Keratinocyte (primary cell): ENCODE measurements at regions not wholly inside any gene's neighbourhood (a gene's known extent, or its start where the extent isn't known, plus 50 kb on each side); places are given as distances from the start of the nearest gene placed in this dataset.
"Not testable (repeated sequence)": the region's sequence is repeated elsewhere in the genome, so short reads cannot be mapped to it uniquely, and the experiment has no call there.

ENCODE experiments used
- DNase-seq: peaks from one replicate; pipeline ENCODE4 v3.0.0-alpha.2; 2011; ENCODE audit warnings: low read depth, missing footprints, low spot score
- FAIRE-seq: peaks from 2 replicates; lab custom pipeline; 2011; peaks lifted over from hg19 to GRCh38; lab: Jason Lieb, UNC
- H2AFZ ChIP-seq: 2 replicates; pipeline ENCODE4 v1.6.0; 2012; ENCODE audit warnings: low read length, control low read depth, inconsistent platforms; ENCODE audit not compliant: control insufficient read depth
- H3K27ac ChIP-seq: 2 replicates; pipeline ENCODE4 v1.5.1; 2011; ENCODE audit warnings: low read length; ENCODE audit not compliant: control insufficient read depth, insufficient read depth
- H3K27me3 ChIP-seq: 3 replicates; pipeline ENCODE4 v1.6.0; 2011; ENCODE audit warnings: low read length; ENCODE audit not compliant: control insufficient read depth, insufficient read depth; ENCODE audit errors: extremely low read depth
- H3K36me3 ChIP-seq, 2 experiments: 2 replicates in 1 of 2; 3 replicates in 1 of 2; pipeline ENCODE4 v1.5.1; 2011; ENCODE audit warnings: low read length in 2 of 2, mild to moderate bottlenecking in 1 of 2; ENCODE audit not compliant: control insufficient read depth in 2 of 2, insufficient read depth in 2 of 2; ENCODE audit errors: extremely low read depth in 1 of 2
- H3K4me1 ChIP-seq: 3 replicates; pipeline ENCODE4 v1.5.1; 2011; ENCODE audit warnings: low read length; ENCODE audit not compliant: control insufficient read depth, insufficient read depth; ENCODE audit errors: extremely low read depth
- H3K4me2 ChIP-seq: 3 replicates; pipeline ENCODE4 v1.6.0; 2011; ENCODE audit warnings: low read depth, low read length; ENCODE audit not compliant: control insufficient read depth, insufficient read depth; ENCODE audit errors: extremely low read depth
- H3K4me3 ChIP-seq, 3 experiments: fragments of 200-600 bp in 1 of 3; sonication (generic) in 1 of 3; 2 replicates in 2 of 3; 3 replicates in 1 of 3; pipeline ENCODE4 v1.5.1; 2011 to 2016; ENCODE audit warnings: low read length in 3 of 3, mild to moderate bottlenecking in 3 of 3, control low read depth in 2 of 3, inconsistent platforms in 1 of 3, low read depth in 1 of 3, mixed read lengths in 1 of 3, mixed run types in 1 of 3, moderate library complexity in 1 of 3; ENCODE audit not compliant: control insufficient read depth in 2 of 3, insufficient read depth in 2 of 3; ENCODE audit errors: extremely low read depth in 1 of 3
- H3K79me2 ChIP-seq: 2 replicates; pipeline ENCODE4 v1.6.0; 2012; ENCODE audit warnings: low read length; ENCODE audit not compliant: control insufficient read depth, insufficient read depth
- H3K9ac ChIP-seq: 3 replicates; pipeline ENCODE4 v1.6.0; 2011; ENCODE audit warnings: low read length; ENCODE audit not compliant: control insufficient read depth, insufficient read depth; ENCODE audit errors: extremely low read depth
- H3K9me1 ChIP-seq: 3 replicates; pipeline ENCODE4 v1.6.0; 2011; ENCODE audit warnings: low read length; ENCODE audit not compliant: control insufficient read depth, insufficient read depth; ENCODE audit errors: extremely low read depth
- H3K9me3 ChIP-seq: 2 replicates; pipeline ENCODE4 v1.5.1; 2012; ENCODE audit warnings: low read depth, low read length; ENCODE audit not compliant: control insufficient read depth
- H4K20me1 ChIP-seq: 3 replicates; pipeline ENCODE4 v1.6.0; 2011; ENCODE audit warnings: low read length; ENCODE audit not compliant: control insufficient read depth, insufficient read depth; ENCODE audit errors: extremely low read depth
- dilution Hi-C: fragments of 300-500 bp; cut with MboI; formaldehyde crosslinking; loops from one replicate; pipeline ENCODE4 v1.7.0; 2020; ENCODE audit warnings: low sequenced_read_pairs; ENCODE audit not compliant: extremely low pct_ligation_motif_present
- TF ChIP-seq, protein P1 (sequence below), 3 experiments: IDR thresholded peaks in 1 of 3; conservative IDR thresholded peaks in 1 of 3; optimal IDR thresholded peaks in 1 of 3; 2 replicates in 2 of 3; 3 replicates in 1 of 3; pipeline versions ENCODE3 to v1.5.1; 2011; ENCODE audit warnings: low read length in 3 of 3, mild to moderate bottlenecking in 3 of 3, moderate library complexity in 2 of 3, control low read depth in 1 of 3, inconsistent platforms in 1 of 3; ENCODE audit not compliant: insufficient read depth in 2 of 3; ENCODE audit errors: extremely low read depth in 1 of 3

DNA sequence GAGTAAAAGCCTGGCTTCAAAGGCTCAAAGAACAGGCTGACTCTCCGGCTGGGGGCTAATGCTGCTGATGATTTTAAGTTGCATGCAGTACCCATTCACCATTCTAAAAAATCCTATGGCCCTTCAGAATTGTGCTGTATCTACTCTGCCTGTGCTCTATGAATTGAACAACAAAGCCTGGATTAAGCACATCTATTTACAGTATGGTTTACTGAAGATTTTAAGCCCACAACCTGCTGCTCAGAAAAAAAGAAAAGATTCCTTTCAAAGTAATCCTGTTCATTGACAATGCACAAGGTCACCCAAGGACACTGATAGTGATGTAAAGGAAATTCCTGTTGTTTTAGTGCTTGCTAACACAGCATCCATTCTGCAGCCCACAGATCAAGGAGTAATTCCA is 84.9 kb upstream of the SFRP2 start:
- no peak overlapping the region for H3K4me2 ChIP-seq
- H4K20me1 ChIP-seq, result no peaks in the 10 kb centered on the region
- FAIRE-seq (no peak), DNase-seq (no peak)
- H2AFZ ChIP-seq, result no peak overlapping the region
- H3K4me3 ChIP-seq, result no peak overlapping the region
- no peaks in the 10 kb centered on the region for H3K9me3 ChIP-seq
- no peaks in the 10 kb centered on the region for H3K4me1 ChIP-seq
- no peaks in the 10 kb centered on the region for H3K27me3 ChIP-seq
- H3K9me1 ChIP-seq, result no peaks in the 10 kb centered on the region
- H3K9ac ChIP-seq, result no peak overlapping the region
- H3K36me3 ChIP-seq, result no peaks in the 10 kb centered on the region
- TF ChIP-seq, protein P1, sequence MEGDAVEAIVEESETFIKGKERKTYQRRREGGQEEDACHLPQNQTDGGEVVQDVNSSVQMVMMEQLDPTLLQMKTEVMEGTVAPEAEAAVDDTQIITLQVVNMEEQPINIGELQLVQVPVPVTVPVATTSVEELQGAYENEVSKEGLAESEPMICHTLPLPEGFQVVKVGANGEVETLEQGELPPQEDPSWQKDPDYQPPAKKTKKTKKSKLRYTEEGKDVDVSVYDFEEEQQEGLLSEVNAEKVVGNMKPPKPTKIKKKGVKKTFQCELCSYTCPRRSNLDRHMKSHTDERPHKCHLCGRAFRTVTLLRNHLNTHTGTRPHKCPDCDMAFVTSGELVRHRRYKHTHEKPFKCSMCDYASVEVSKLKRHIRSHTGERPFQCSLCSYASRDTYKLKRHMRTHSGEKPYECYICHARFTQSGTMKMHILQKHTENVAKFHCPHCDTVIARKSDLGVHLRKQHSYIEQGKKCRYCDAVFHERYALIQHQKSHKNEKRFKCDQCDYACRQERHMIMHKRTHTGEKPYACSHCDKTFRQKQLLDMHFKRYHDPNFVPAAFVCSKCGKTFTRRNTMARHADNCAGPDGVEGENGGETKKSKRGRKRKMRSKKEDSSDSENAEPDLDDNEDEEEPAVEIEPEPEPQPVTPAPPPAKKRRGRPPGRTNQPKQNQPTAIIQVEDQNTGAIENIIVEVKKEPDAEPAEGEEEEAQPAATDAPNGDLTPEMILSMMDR (optimal IDR thresholded peaks at IDR 0.05 in 1 of 3, IDR thresholded peaks at IDR 0.05 in 1 of 3, conservative IDR thresholded peaks at IDR 0.05 in 1 of 3; ENCODE audit: extremely low read depth in 1 of 3, insufficient read depth in 2 of 3, low read length in 3 of 3), result no peak
- dilution Hi-C loops, result no loop called here
- H3K79me2 ChIP-seq, result no peaks in the 10 kb centered on the region
- H3K27ac ChIP-seq, result no peak overlapping the region

DNA sequence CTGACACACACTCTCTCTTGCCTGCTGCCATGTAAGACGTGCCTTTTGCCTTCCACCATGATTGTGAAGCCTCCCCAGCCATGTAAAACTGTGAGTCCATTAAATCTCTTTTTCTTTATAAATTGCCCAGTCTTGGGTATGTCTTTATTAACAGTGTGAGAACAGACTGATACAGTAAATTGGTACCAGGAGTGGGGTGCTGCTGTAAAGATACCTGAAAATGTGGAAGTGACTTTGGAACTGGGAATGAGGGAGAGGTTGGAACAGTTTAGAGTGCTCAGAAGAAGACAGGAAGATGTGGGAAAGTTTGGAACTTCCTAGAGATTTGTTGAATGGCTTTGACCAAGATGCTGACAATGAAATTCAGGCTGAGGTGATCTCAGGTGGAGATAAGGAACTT is 77.9 kb upstream of the SFRP2 start:
- H2AFZ ChIP-seq, H3K27ac ChIP-seq, H3K9me1 ChIP-seq, H3K27me3 ChIP-seq, H4K20me1 ChIP-seq, H3K36me3 ChIP-seq, H3K9ac ChIP-seq, H3K9me3 ChIP-seq, H3K4me2 ChIP-seq, DNase-seq, H3K79me2 ChIP-seq, H3K4me3 ChIP-seq, FAIRE-seq, H3K4me1 ChIP-seq, dilution Hi-C loops: not testable (repeated sequence)

DNA sequence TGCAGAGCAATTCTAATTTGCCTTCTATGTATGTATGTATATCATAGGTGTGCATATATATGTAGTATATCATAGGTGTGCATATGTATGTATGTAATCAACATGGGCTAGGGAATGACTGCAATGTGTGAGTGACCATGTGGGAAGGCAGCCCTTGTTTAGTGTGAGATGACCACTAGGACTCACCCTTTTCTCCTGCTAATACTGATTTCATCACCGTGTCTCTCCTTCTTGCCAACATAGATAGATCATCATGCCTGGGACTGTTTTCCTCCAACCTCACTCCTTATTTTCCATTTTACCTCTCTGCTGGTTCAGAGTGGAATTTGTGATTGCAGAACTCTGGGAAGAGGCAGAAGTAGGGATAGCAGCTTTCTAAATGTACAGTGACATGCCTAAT is 63.6 kb upstream of the SFRP2 start:
- H3K4me3 ChIP-seq, result no peak overlapping the region
- FAIRE-seq (no peak), DNase-seq (no peak)
- no peaks in the 10 kb centered on the region for H3K4me1 ChIP-seq
- H3K27ac ChIP-seq, result no peak overlapping the region
- H3K9me1 ChIP-seq, result no peaks in the 10 kb centered on the region
- no peak overlapping the region for H3K9ac ChIP-seq
- no peaks in the 10 kb centered on the region for H4K20me1 ChIP-seq
- H2AFZ ChIP-seq, result no peak overlapping the region
- no peaks in the 10 kb centered on the region for H3K9me3 ChIP-seq
- no peaks in the 10 kb centered on the region for H3K27me3 ChIP-seq
- H3K79me2 ChIP-seq, result no peaks in the 10 kb centered on the region
- TF ChIP-seq, protein P1 (optimal IDR thresholded peaks at IDR 0.05 in 1 of 3, IDR thresholded peaks at IDR 0.05 in 1 of 3, conservative IDR thresholded peaks at IDR 0.05 in 1 of 3; ENCODE audit: extremely low read depth in 1 of 3, insufficient read depth in 2 of 3, low read length in 3 of 3), result no peak
- no peak overlapping the region for H3K4me2 ChIP-seq
- dilution Hi-C loops, result no loop called here
- H3K36me3 ChIP-seq, result no peaks in the 10 kb centered on the region
